H9 (cell line): ENCODE measurements at regions not wholly inside any gene's neighbourhood (a gene's known extent, or its start where the extent isn't known, plus 50 kb on each side); places are given as distances from the start of the nearest gene placed in this dataset.
A peak's percentile ranks its signal among the peaks of the same experiment; 100 is the strongest.

Experiments
- DNase-seq: peaks from one replicate; pipeline ENCODE4 v3.0.0-alpha.2; 2017
- H2AFZ ChIP-seq: one replicate; pipeline ENCODE4 v1.6.1; 2013; ENCODE audit warnings: mild to moderate bottlenecking, low read length, control low read depth, moderate library complexity
- H2AK5ac ChIP-seq: 2 replicates; pipeline ENCODE4 v1.6.1; 2013; ENCODE audit warnings: low read length, control low read depth, mixed read lengths; ENCODE audit not compliant: insufficient read length
- H2BK120ac ChIP-seq: one replicate; pipeline ENCODE4 v1.6.1; 2013; ENCODE audit warnings: low read depth, mild to moderate bottlenecking, low read length, control low read depth, inconsistent platforms; ENCODE audit not compliant: poor library complexity, severe bottlenecking
- H2BK12ac ChIP-seq: 2 replicates; pipeline ENCODE4 v1.6.1; 2013; ENCODE audit warnings: low read length, control low read depth, mixed read lengths, low read depth; ENCODE audit not compliant: insufficient read length
- H2BK15ac ChIP-seq: 2 replicates; pipeline ENCODE4 v1.6.1; 2013; ENCODE audit warnings: low read depth, low read length, control low read depth
- H2BK20ac ChIP-seq: one replicate; pipeline ENCODE4 v1.6.1; 2013; ENCODE audit warnings: low read depth, mild to moderate bottlenecking, low read length, control low read depth, inconsistent platforms; ENCODE audit not compliant: poor library complexity, severe bottlenecking
- H2BK5ac ChIP-seq: 2 replicates; pipeline ENCODE4 v1.6.1; 2013; ENCODE audit warnings: low read length, control low read depth, mixed read lengths; ENCODE audit not compliant: insufficient read length
- H3K14ac ChIP-seq: 2 replicates; pipeline ENCODE4 v1.6.1; 2013; ENCODE audit warnings: low read length, control low read depth; ENCODE audit not compliant: insufficient read depth
- H3K18ac ChIP-seq: 2 replicates; pipeline ENCODE4 v1.6.1; 2013; ENCODE audit warnings: low read depth, mild to moderate bottlenecking, mixed read lengths, low read length, control low read depth; ENCODE audit not compliant: insufficient read length
- H3K23ac ChIP-seq: 2 replicates; pipeline ENCODE4 v1.6.1; 2013; ENCODE audit warnings: low read length, control low read depth, mixed read lengths, low read depth; ENCODE audit not compliant: insufficient read length
- H3K23me2 ChIP-seq: 2 replicates; pipeline ENCODE4 v1.6.1; 2013; ENCODE audit warnings: low read depth, mild to moderate bottlenecking, mixed read lengths, low read length, control low read depth; ENCODE audit not compliant: insufficient read length, poor library complexity, severe bottlenecking
- H3K27ac ChIP-seq: 2 replicates; pipeline ENCODE4 v1.5.1; 2013; ENCODE audit warnings: low read length, control low read depth, mixed read lengths, low read depth; ENCODE audit not compliant: insufficient read length
- H3K27me3 ChIP-seq: 2 replicates; pipeline ENCODE4 v1.6.1; 2013; ENCODE audit warnings: low read length, control low read depth, inconsistent platforms; ENCODE audit not compliant: insufficient read depth
- H3K4ac ChIP-seq: 2 replicates; pipeline ENCODE4 v1.6.1; 2013; ENCODE audit warnings: low read depth, mild to moderate bottlenecking, control low read depth, inconsistent platforms, low read length, moderate library complexity
- H3K4me1 ChIP-seq: 2 replicates; pipeline ENCODE4 v1.6.1; 2013; ENCODE audit warnings: low read length, control low read depth, inconsistent platforms; ENCODE audit not compliant: insufficient read depth
- H3K4me2 ChIP-seq: 2 replicates; pipeline ENCODE4 v1.6.1; 2013; ENCODE audit warnings: low read length, control low read depth, mixed read lengths; ENCODE audit not compliant: insufficient read length, insufficient read depth
- H3K56ac ChIP-seq: 2 replicates; pipeline ENCODE4 v1.6.1; 2013; ENCODE audit warnings: low read depth, mild to moderate bottlenecking, mixed read lengths, low read length, control low read depth; ENCODE audit not compliant: insufficient read length
- H3K79me1 ChIP-seq: 2 replicates; pipeline ENCODE4 v1.6.1; 2013; ENCODE audit warnings: low read depth, mild to moderate bottlenecking, moderate library complexity, low read length, control low read depth, inconsistent platforms; ENCODE audit not compliant: insufficient read depth, poor library complexity, severe bottlenecking
- H3K79me2 ChIP-seq: 2 replicates; pipeline ENCODE4 v1.6.1; 2013; ENCODE audit warnings: low read length, control low read depth, inconsistent platforms; ENCODE audit not compliant: insufficient read depth
- H3K9ac ChIP-seq: 2 replicates; pipeline ENCODE4 v1.6.1; 2013; ENCODE audit warnings: low read length, control low read depth, mixed read lengths; ENCODE audit not compliant: insufficient read length; ENCODE audit errors: extremely low read depth
- H3K9me3 ChIP-seq: one replicate; pipeline ENCODE4 v1.6.1; 2013; ENCODE audit warnings: low read depth, low read length, inconsistent platforms; ENCODE audit not compliant: control insufficient read depth
- H3T11ph ChIP-seq: one replicate; pipeline ENCODE4 v1.6.1; 2013; ENCODE audit warnings: mild to moderate bottlenecking, low read length, control low read depth, inconsistent platforms
- H4K20me1 ChIP-seq: one replicate; pipeline ENCODE4 v1.6.1; 2013; ENCODE audit not compliant: control insufficient read depth, insufficient read length, insufficient read depth
- H4K5ac ChIP-seq: 2 replicates; pipeline ENCODE4 v1.6.1; 2013; ENCODE audit warnings: low read depth, mild to moderate bottlenecking, mixed read lengths, low read length, control low read depth; ENCODE audit not compliant: insufficient read length
- H4K8ac ChIP-seq: replicated peaks from 2 replicates; pipeline ENCODE4 v1.6.1; 2013; ENCODE audit warnings: low read length, control low read depth, mixed read lengths, low read depth; ENCODE audit not compliant: insufficient read length
- H4K91ac ChIP-seq: 2 replicates; pipeline ENCODE4 v1.6.1; 2013; ENCODE audit warnings: low read depth, mild to moderate bottlenecking, moderate library complexity, mixed read lengths, low read length, control low read depth; ENCODE audit not compliant: insufficient read length
- H3K27ac Mint-ChIP-seq, 3 experiments: 2 replicates in 2 of 3; 3 replicates in 1 of 3; pipeline ENCODE4 v1.8.0; 2020 to 2021; ENCODE audit warnings: mixed read lengths in 3 of 3, mild to moderate bottlenecking in 1 of 3, moderate library complexity in 1 of 3
- H3K27me3 Mint-ChIP-seq: 2 replicates; pipeline ENCODE4 v1.8.0; 2021; ENCODE audit warnings: low read depth, mild to moderate bottlenecking, moderate library complexity, mixed read lengths
- H3K36me3 Mint-ChIP-seq, 3 experiments: 2 replicates in 2 of 3; 3 replicates in 1 of 3; pipeline ENCODE4 v1.8.0; 2020 to 2021; ENCODE audit warnings: low read depth in 3 of 3, mixed read lengths in 3 of 3; ENCODE audit not compliant: insufficient read depth in 1 of 3
- H3K4me1 Mint-ChIP-seq, 2 experiments: 2 replicates each; pipeline ENCODE4 v1.8.0; 2020; ENCODE audit warnings: mixed read lengths in 2 of 2
- H3K4me3 Mint-ChIP-seq, 2 experiments: 2 replicates in 1 of 2; 3 replicates in 1 of 2; pipeline ENCODE4 v1.8.0; 2020 to 2021; ENCODE audit warnings: mild to moderate bottlenecking in 2 of 2, mixed read lengths in 2 of 2, moderate library complexity in 1 of 2
- H3K9me3 Mint-ChIP-seq, 2 experiments: 2 replicates in 1 of 2; 3 replicates in 1 of 2; pipeline ENCODE4 v1.8.0; 2020; ENCODE audit warnings: mild to moderate bottlenecking in 2 of 2, mixed read lengths in 2 of 2, moderate library complexity in 1 of 2
- CTCF ChIP-seq: fragments of 200-600 bp; sonication (generic); conservative IDR thresholded peaks from 3 replicates; pipeline ENCODE4 v1.8.0; 2021; ENCODE audit warnings: antibody characterized with exemption, mild to moderate bottlenecking
- WGBS: extraction: QIAGEN DNeasy Blood & Tissue Kit; methylation state at CpG from one replicate; pipeline ENCODE4 v1.1.7; 2013; ENCODE audit warnings: missing lambda C conversion rate, low lambda C conversion rate, mixed read lengths; ENCODE audit not compliant: insufficient read length; ENCODE audit errors: extremely low coverage; 5-methylcytosine and 5-hydroxymethylcytosine counted together

DNA sequence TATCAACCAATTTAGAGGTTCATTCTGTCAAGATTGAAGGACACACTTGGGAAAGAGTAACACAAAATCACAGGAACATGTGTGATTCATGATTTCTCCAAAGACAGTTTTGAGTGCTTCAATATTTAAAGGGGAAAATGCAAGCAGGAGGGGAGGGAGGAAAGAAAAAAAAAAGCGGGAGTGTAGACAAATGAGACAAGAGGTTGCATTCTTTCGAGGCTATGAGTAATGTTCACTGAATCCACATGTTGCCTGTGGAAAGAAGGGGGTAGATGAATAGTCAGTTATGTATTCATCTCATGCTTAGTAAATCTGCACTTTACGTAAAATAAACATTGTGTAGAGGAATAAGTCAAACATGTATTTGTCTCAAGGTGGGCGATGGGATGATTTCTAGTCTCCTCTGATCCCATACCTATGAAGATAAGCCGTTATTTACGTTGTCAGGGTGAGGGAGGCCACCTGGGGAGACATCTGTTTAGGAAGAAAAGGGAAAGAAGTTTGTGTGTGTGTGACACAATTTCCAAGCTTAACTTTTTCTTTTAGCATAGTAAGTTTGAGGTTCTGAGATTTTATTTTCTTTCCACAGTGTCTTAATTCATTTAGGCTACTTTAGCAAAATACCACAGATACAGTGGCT, 211.0 kb upstream of the ZC3H15 start:
- Histone ChIP-seq H2BK20ac (no peak overlapping the region), H4K8ac (no peak overlapping the region), H3K23ac (no peak overlapping the region), H4K20me1 (no peaks in the 10 kb centered on the region), H2AFZ (no peak overlapping the region), H2BK5ac (no peak overlapping the region), H3K79me1 (no peaks in the 10 kb centered on the region), H3K56ac (no peak overlapping the region), H3K27ac (no peak overlapping the region), H3K18ac (no peak overlapping the region), H3K27me3 (no peaks in the 10 kb centered on the region), H3K79me2 (no peaks in the 10 kb centered on the region), H2BK15ac (no peak overlapping the region), H2BK12ac (no peak overlapping the region), H3K9me3 (no peaks in the 10 kb centered on the region), H3K4ac (no peak overlapping the region), H3K4me1 (no peaks in the 10 kb centered on the region), H3K4me2 (no peak overlapping the region), H2AK5ac (no peak overlapping the region), H2BK120ac (no peak overlapping the region), H3K23me2 (no peaks in the 10 kb centered on the region), H3T11ph (no peak overlapping the region), H4K5ac (no peak overlapping the region), H3K14ac (no peak overlapping the region), H4K91ac (no peak overlapping the region), H3K9ac (no peak overlapping the region)
- H3K4me3 Mint-ChIP-seq, result no peak overlapping the region
- peaks cover under 1 to 10% (median 8%) of the 10 kb centered on the region in 3 experiments; a peak in 6 of 7 replicates for H3K36me3 Mint-ChIP-seq
- DNase-seq, result no peak
- peaks cover 6 to 10% of the 10 kb centered on the region in 2 experiments for H3K9me3 Mint-ChIP-seq
- peak overlapping the region in 1 of 3 experiments; percentile 9; a peak in 2 of 7 replicates for H3K27ac Mint-ChIP-seq
- no peaks in the 10 kb centered on the region for H3K27me3 Mint-ChIP-seq
- H3K4me1 Mint-ChIP-seq, result peaks cover 8% of the 10 kb centered on the region in 2 experiments
- TF ChIP-seq CTCF, result no peak
- no CpG with 5 or more reads among the region's 6 CpGs for WGBS
